Calu3 (cell line): ENCODE measurements at regions not wholly inside any gene's neighbourhood (a gene's known extent, or its start where the extent isn't known, plus 50 kb on each side); places are given as distances from the start of the nearest gene placed in this dataset.

ENCODE experiments used
- BruUV-seq: library from RNA; stranded (reverse); fragments of 400-500 nt; replicated peaks from 2 replicates; lab custom pipeline; 2021; lab: Mats Ljungman, UMichigan
- CTCF ChIA-PET: fragments of 300-600 bp; sonication (Branson Sonifier 250); formaldehyde crosslinking; loops from one replicate; lab custom pipeline; 2022; ENCODE audit warnings: antibody characterized with exemption; lab: Charles Lee
- DNase-seq: peaks from one replicate; pipeline ENCODE4 v3.0.0; 2022
- H3K27ac Mint-ChIP-seq: one replicate; pipeline ENCODE4 v1.8.0; 2022; ENCODE audit warnings: mixed read lengths; ENCODE audit not compliant: unreplicated experiment
- H3K27me3 Mint-ChIP-seq: one replicate; pipeline ENCODE4 v1.8.0; 2022; ENCODE audit warnings: mixed read lengths; ENCODE audit not compliant: unreplicated experiment
- H3K36me3 Mint-ChIP-seq: one replicate; pipeline ENCODE4 v1.8.0; 2022; ENCODE audit warnings: mild to moderate bottlenecking, moderate library complexity, mixed read lengths; ENCODE audit not compliant: insufficient read depth, unreplicated experiment
- H3K4me1 Mint-ChIP-seq: one replicate; pipeline ENCODE4 v1.8.0; 2022; ENCODE audit warnings: mild to moderate bottlenecking, low read depth, mixed read lengths; ENCODE audit not compliant: unreplicated experiment
- H3K4me3 Mint-ChIP-seq: one replicate; pipeline ENCODE4 v1.8.0; 2022; ENCODE audit warnings: mild to moderate bottlenecking, low read depth, moderate library complexity, mixed read lengths; ENCODE audit not compliant: unreplicated experiment
- H3K9me3 Mint-ChIP-seq: one replicate; pipeline ENCODE4 v1.8.0; 2022; ENCODE audit warnings: low read depth, mixed read lengths; ENCODE audit not compliant: unreplicated experiment
- intact Hi-C: fragments of 100-400 bp; cut with micrococcal nuclease; formaldehyde crosslinking; loops from one replicate; pipeline ENCODE4 v1.10.0; 2022; ENCODE audit not compliant: unreplicated experiment
- TF ChIP-seq, protein P1 (sequence below): fragments of 200-600 bp; IDR thresholded peaks from one replicate; pipeline ENCODE4 v1.8.0; 2022; ENCODE audit warnings: antibody characterized with exemption; ENCODE audit not compliant: unreplicated experiment

GRCh38 chr4:131159261-131159660 is 1989.8 kb upstream of the PCDH10 start:
- Mint-ChIP-seq H3K4me3 (no peak overlapping the region), H3K4me1 (no peaks in the 10 kb centered on the region), H3K27me3 (no peaks in the 10 kb centered on the region), H3K36me3 (no peaks in the 10 kb centered on the region), H3K27ac (no peak overlapping the region), H3K9me3 (no peaks in the 10 kb centered on the region)
- no TSS peak for BruUV-seq
- DNase-seq = no peak
- TF ChIP-seq, protein P1, sequence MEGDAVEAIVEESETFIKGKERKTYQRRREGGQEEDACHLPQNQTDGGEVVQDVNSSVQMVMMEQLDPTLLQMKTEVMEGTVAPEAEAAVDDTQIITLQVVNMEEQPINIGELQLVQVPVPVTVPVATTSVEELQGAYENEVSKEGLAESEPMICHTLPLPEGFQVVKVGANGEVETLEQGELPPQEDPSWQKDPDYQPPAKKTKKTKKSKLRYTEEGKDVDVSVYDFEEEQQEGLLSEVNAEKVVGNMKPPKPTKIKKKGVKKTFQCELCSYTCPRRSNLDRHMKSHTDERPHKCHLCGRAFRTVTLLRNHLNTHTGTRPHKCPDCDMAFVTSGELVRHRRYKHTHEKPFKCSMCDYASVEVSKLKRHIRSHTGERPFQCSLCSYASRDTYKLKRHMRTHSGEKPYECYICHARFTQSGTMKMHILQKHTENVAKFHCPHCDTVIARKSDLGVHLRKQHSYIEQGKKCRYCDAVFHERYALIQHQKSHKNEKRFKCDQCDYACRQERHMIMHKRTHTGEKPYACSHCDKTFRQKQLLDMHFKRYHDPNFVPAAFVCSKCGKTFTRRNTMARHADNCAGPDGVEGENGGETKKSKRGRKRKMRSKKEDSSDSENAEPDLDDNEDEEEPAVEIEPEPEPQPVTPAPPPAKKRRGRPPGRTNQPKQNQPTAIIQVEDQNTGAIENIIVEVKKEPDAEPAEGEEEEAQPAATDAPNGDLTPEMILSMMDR = no peak
- CTCF ChIA-PET = no interaction called here
- intact Hi-C loops = no loop called here

DNA sequence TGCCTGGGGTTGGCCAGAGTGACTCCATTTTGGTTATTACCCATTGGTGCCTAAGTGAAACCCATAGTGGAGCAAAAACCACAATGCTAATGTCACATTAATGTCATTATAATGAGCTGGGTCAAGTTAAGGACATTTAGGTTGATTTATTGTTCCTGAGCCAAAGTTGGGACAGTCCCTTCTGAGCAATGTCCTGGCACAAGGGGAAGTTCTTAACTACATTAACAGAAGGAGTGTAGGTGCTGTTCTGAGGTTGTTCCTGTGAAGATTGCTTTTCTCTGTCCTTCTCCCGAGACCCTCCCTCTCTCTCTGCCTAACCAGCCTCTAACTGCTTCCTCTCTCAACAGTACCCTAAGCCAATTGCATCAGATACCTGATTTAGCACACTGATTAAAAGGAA is 1956.8 kb upstream of the PCDH10 start:
- H3K27me3 Mint-ChIP-seq = no peaks in the 10 kb centered on the region
- no peak overlapping the region for H3K4me3 Mint-ChIP-seq
- TF ChIP-seq, protein P1 = no peak
- BruUV-seq = no TSS peak
- no peak for DNase-seq
- CTCF ChIA-PET = no interaction called here
- no peaks in the 10 kb centered on the region for H3K36me3 Mint-ChIP-seq
- H3K27ac Mint-ChIP-seq = no peak overlapping the region
- H3K4me1 Mint-ChIP-seq = peaks cover 18% of the 10 kb centered on the region
- H3K9me3 Mint-ChIP-seq = no peaks in the 10 kb centered on the region
- intact Hi-C loops = no loop called here

- TF ChIP-seq, protein P1 = no peak
- no peaks in the 10 kb centered on the region for H3K27me3 Mint-ChIP-seq
- CTCF ChIA-PET = no interaction called here
- no peaks in the 10 kb centered on the region for H3K36me3 Mint-ChIP-seq
- no peak overlapping the region for H3K4me3 Mint-ChIP-seq
- intact Hi-C loops = no loop called here
- no peak overlapping the region for H3K27ac Mint-ChIP-seq
- no peak for DNase-seq
- no TSS peak for BruUV-seq
- no peaks in the 10 kb centered on the region for H3K4me1 Mint-ChIP-seq
- H3K9me3 Mint-ChIP-seq = peaks cover 7% of the 10 kb centered on the region
These were observed 1941.5 kb upstream of the PCDH10 start for GRCh38 chr4:131207589-131207988.

- no TSS peak for BruUV-seq
- H3K9me3 Mint-ChIP-seq = no peaks in the 10 kb centered on the region
- CTCF ChIA-PET = no interaction called here
- TF ChIP-seq, protein P1 = no peak
- H3K4me3 Mint-ChIP-seq = no peak overlapping the region
- intact Hi-C loops = no loop called here
- DNase-seq = no peak
- H3K27ac Mint-ChIP-seq = no peak overlapping the region
- H3K27me3 Mint-ChIP-seq = no peaks in the 10 kb centered on the region
- no peaks in the 10 kb centered on the region for H3K36me3 Mint-ChIP-seq
- H3K4me1 Mint-ChIP-seq = no peaks in the 10 kb centered on the region
These were observed 1900.8 kb upstream of the PCDH10 start for GRCh38 chr4:131248314-131248713.

GRCh38 chr4:131251321-131251720 is 1897.8 kb upstream of the PCDH10 start:
- Mint-ChIP-seq H3K27ac (no peak overlapping the region), H3K4me3 (no peak overlapping the region), H3K4me1 (no peaks in the 10 kb centered on the region), H3K27me3 (no peaks in the 10 kb centered on the region), H3K9me3 (no peaks in the 10 kb centered on the region), H3K36me3 (no peaks in the 10 kb centered on the region)
- TF ChIP-seq, protein P1 = no peak
- no TSS peak for BruUV-seq
- DNase-seq = no peak
- intact Hi-C loops = no loop called here
- CTCF ChIA-PET = no interaction called here
